Neural cell (in vitro differentiated cells): ENCODE measurements at regions not wholly inside any gene's neighbourhood (a gene's known extent, or its start where the extent isn't known, plus 50 kb on each side); places are given as distances from the start of the nearest gene placed in this dataset.

Experiments
- H2AFZ ChIP-seq: fragments of 200-600, 300-800 bp; sonication (generic), shearing (Covaris generic); 2 replicates; pipeline ENCODE4 v1.6.0; 2014; ENCODE audit warnings: low read depth, mild to moderate bottlenecking, antibody characterized with exemption, low read length, moderate library complexity
- H3F3A ChIP-seq: fragments of 200-600 bp; shearing (Covaris generic); 2 replicates; pipeline ENCODE4 v1.6.1; 2016; ENCODE audit warnings: mild to moderate bottlenecking, moderate library complexity, mixed read lengths, antibody characterized with exemption, low read length; ENCODE audit not compliant: insufficient read depth, poor library complexity, severe bottlenecking
- H3K27ac ChIP-seq: fragments of 200-600, 300-800 bp; sonication (generic), shearing (Covaris generic); 2 replicates; pipeline ENCODE4 v1.5.1; 2014; ENCODE audit warnings: mild to moderate bottlenecking, low read length, moderate library complexity
- H3K27me3 ChIP-seq: fragments of 300-800, 200-600 bp; sonication (generic), shearing (Covaris generic); 2 replicates; pipeline ENCODE4 v1.6.0; 2014; ENCODE audit warnings: mild to moderate bottlenecking, low read depth, low read length, moderate library complexity; ENCODE audit not compliant: insufficient read depth
- H3K36me3 ChIP-seq: fragments of 300-800, 200-600 bp; sonication (generic), shearing (Covaris generic); 2 replicates; pipeline ENCODE4 v1.5.1; 2014; ENCODE audit warnings: mild to moderate bottlenecking, antibody characterized with exemption, low read length, moderate library complexity; ENCODE audit not compliant: insufficient read depth
- H3K4me2 ChIP-seq: fragments of 300-800, 200-600 bp; sonication (generic), shearing (Covaris generic); 2 replicates; pipeline ENCODE4 v1.6.0; 2014; ENCODE audit warnings: mild to moderate bottlenecking, low read length
- H3K4me3 ChIP-seq: fragments of 300-800, 200-600 bp; sonication (generic), shearing (Covaris generic); 2 replicates; pipeline ENCODE4 v1.5.1; 2014; ENCODE audit warnings: mild to moderate bottlenecking, low read length, moderate library complexity
- H3K79me2 ChIP-seq: fragments of 200-600 bp; shearing (Covaris generic); replicated peaks from 2 replicates; pipeline ENCODE4 v1.6.0; 2014; ENCODE audit warnings: mild to moderate bottlenecking, low read length, moderate library complexity; ENCODE audit not compliant: insufficient read depth
- H3K9ac ChIP-seq: fragments of 300-800, 200-600 bp; sonication (generic), shearing (Covaris generic); 2 replicates; pipeline ENCODE4 v1.6.1; 2016; ENCODE audit warnings: mild to moderate bottlenecking, low read length, mixed read lengths
- H3K9me2 ChIP-seq: fragments of 200-600 bp; shearing (Covaris generic); 2 replicates; pipeline ENCODE4 v1.6.1; 2016; ENCODE audit warnings: mild to moderate bottlenecking, low read length, mixed read lengths; ENCODE audit not compliant: insufficient read depth
- H3K9me3 ChIP-seq: fragments of 200-600, 300-800 bp; sonication (generic), shearing (Covaris generic); 2 replicates; pipeline ENCODE4 v1.6.1; 2016; ENCODE audit warnings: mild to moderate bottlenecking, mixed run types, low read length, moderate library complexity, mixed read lengths
- H4K20me1 ChIP-seq: fragments of 200-600 bp; shearing (Covaris generic); 2 replicates; pipeline ENCODE4 v1.6.1; 2016; ENCODE audit warnings: mild to moderate bottlenecking, mixed run types; ENCODE audit not compliant: insufficient read depth
- EP300 ChIP-seq: fragments of 450-650 bp; conservative IDR thresholded peaks from 2 replicates; pipeline ENCODE4 v1.6.1; 2014; ENCODE audit warnings: antibody characterized with exemption, mild to moderate bottlenecking, moderate library complexity; ENCODE audit not compliant: poor library complexity, severe bottlenecking
- EZH2 ChIP-seq: fragments of 200-600, 300-800 bp; shearing (Covaris generic), sonication (generic); IDR thresholded peaks from 2 replicates; pipeline ENCODE4 v1.6.1; 2014; ENCODE audit warnings: antibody characterized with exemption, low read length, borderline replicate concordance, mild to moderate bottlenecking; ENCODE audit not compliant: insufficient read depth, poor library complexity, severe bottlenecking
- MXI1 ChIP-seq: fragments of 450-650 bp; conservative IDR thresholded peaks from 2 replicates; pipeline ENCODE4 v1.6.1; 2014; ENCODE audit warnings: antibody characterized with exemption, mild to moderate bottlenecking; ENCODE audit not compliant: poor library complexity, severe bottlenecking
- POLR2AphosphoS5 ChIP-seq: IDR thresholded peaks from 2 replicates; pipeline ENCODE4 v1.6.1; 2012
- RAD21 ChIP-seq: fragments of 450-650 bp; conservative IDR thresholded peaks from 2 replicates; pipeline ENCODE4 v1.6.1; 2014; ENCODE audit warnings: antibody characterized with exemption, mild to moderate bottlenecking, moderate library complexity
- SMC3 ChIP-seq: fragments of 450-650 bp; conservative IDR thresholded peaks from 2 replicates; pipeline ENCODE4 v1.6.1; 2014; ENCODE audit warnings: antibody characterized with exemption, mild to moderate bottlenecking, moderate library complexity; ENCODE audit not compliant: poor library complexity
- TAF1 ChIP-seq: IDR thresholded peaks from 2 replicates; pipeline ENCODE4 v1.6.1; 2012; ENCODE audit warnings: low read depth
- TF ChIP-seq, protein P1 (sequence below): IDR thresholded peaks from 2 replicates; pipeline ENCODE4 v1.6.1; 2012; ENCODE audit warnings: borderline replicate concordance
- TF ChIP-seq, protein P2 (sequence below): fragments of 450-650 bp; IDR thresholded peaks from 2 replicates; pipeline ENCODE4 v1.5.1; 2014; ENCODE audit warnings: antibody characterized with exemption, mild to moderate bottlenecking, moderate library complexity; ENCODE audit not compliant: poor library complexity, severe bottlenecking

DNA sequence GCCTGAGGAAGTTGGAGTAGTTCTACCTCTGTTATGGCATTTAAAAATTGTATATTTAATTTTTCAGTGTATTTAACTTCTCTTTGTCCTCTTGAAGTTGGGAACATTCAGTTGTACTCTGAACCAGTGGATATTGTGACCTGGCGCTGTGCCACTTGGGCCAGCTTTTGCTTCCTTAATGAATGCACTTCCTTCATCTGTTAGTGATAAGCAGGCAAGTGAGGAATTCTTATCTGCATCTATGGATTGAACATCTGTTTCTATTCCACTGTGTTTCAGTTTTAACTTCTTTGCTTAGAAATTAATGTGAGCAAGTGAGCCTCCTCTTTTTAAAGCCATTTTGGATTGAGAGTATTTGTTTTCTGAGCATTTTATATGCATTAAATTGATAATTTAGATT lies 128.3 kb downstream of the UCHL1 start:
- no peaks in the 10 kb centered on the region for H3K79me2 ChIP-seq
- H3K9me3 ChIP-seq, result no peaks in the 10 kb centered on the region
- no peaks in the 10 kb centered on the region for H4K20me1 ChIP-seq
- H3K4me3 ChIP-seq, result no peak overlapping the region
- H3F3A ChIP-seq, result no peaks in the 10 kb centered on the region
- H3K36me3 ChIP-seq, result no peaks in the 10 kb centered on the region
- no peaks in the 10 kb centered on the region for H3K9me2 ChIP-seq
- H3K27me3 ChIP-seq, result no peaks in the 10 kb centered on the region
- H3K27ac ChIP-seq, result no peak overlapping the region
- H2AFZ ChIP-seq, result no peak overlapping the region
- no peak overlapping the region for H3K4me2 ChIP-seq
- no peak for TF ChIP-seq POLR2AphosphoS5
- no peak for TF ChIP-seq EP300
- no peak for TF ChIP-seq EZH2
- TF ChIP-seq, protein P1, sequence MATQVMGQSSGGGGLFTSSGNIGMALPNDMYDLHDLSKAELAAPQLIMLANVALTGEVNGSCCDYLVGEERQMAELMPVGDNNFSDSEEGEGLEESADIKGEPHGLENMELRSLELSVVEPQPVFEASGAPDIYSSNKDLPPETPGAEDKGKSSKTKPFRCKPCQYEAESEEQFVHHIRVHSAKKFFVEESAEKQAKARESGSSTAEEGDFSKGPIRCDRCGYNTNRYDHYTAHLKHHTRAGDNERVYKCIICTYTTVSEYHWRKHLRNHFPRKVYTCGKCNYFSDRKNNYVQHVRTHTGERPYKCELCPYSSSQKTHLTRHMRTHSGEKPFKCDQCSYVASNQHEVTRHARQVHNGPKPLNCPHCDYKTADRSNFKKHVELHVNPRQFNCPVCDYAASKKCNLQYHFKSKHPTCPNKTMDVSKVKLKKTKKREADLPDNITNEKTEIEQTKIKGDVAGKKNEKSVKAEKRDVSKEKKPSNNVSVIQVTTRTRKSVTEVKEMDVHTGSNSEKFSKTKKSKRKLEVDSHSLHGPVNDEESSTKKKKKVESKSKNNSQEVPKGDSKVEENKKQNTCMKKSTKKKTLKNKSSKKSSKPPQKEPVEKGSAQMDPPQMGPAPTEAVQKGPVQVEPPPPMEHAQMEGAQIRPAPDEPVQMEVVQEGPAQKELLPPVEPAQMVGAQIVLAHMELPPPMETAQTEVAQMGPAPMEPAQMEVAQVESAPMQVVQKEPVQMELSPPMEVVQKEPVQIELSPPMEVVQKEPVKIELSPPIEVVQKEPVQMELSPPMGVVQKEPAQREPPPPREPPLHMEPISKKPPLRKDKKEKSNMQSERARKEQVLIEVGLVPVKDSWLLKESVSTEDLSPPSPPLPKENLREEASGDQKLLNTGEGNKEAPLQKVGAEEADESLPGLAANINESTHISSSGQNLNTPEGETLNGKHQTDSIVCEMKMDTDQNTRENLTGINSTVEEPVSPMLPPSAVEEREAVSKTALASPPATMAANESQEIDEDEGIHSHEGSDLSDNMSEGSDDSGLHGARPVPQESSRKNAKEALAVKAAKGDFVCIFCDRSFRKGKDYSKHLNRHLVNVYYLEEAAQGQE, result no peak
- no peak for TF ChIP-seq TAF1
- TF ChIP-seq MXI1, result no peak
- TF ChIP-seq SMC3, result no peak
- TF ChIP-seq, protein P2, sequence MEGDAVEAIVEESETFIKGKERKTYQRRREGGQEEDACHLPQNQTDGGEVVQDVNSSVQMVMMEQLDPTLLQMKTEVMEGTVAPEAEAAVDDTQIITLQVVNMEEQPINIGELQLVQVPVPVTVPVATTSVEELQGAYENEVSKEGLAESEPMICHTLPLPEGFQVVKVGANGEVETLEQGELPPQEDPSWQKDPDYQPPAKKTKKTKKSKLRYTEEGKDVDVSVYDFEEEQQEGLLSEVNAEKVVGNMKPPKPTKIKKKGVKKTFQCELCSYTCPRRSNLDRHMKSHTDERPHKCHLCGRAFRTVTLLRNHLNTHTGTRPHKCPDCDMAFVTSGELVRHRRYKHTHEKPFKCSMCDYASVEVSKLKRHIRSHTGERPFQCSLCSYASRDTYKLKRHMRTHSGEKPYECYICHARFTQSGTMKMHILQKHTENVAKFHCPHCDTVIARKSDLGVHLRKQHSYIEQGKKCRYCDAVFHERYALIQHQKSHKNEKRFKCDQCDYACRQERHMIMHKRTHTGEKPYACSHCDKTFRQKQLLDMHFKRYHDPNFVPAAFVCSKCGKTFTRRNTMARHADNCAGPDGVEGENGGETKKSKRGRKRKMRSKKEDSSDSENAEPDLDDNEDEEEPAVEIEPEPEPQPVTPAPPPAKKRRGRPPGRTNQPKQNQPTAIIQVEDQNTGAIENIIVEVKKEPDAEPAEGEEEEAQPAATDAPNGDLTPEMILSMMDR, result no peak
- H3K9ac ChIP-seq, result no peak overlapping the region

DNA sequence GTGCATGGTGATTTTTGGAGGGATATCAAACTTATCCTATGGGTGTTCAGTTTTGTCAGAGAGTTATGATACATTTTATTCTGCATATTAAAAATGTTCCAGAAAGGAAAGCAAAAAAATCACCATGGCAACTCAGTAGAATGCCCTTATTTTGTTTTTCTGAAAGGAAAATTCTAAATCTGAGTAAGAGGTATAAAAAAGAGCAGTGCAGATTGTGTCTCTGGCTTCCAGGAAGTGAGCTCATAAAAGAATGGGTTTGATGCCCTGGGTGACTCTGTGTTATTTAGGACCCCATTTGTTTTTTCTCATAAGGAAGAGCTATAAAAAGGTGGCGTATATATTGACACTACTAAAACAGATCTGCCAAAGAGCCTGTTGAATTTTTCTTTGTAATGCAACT lies 128.8 kb downstream of the UCHL1 start:
- no peaks in the 10 kb centered on the region for H3K9me3 ChIP-seq
- H3K27me3 ChIP-seq, result no peaks in the 10 kb centered on the region
- no peaks in the 10 kb centered on the region for H3K36me3 ChIP-seq
- H3K4me2 ChIP-seq, result no peak overlapping the region
- H3F3A ChIP-seq, result no peaks in the 10 kb centered on the region
- H3K79me2 ChIP-seq, result no peaks in the 10 kb centered on the region
- no peak overlapping the region for H3K9ac ChIP-seq
- no peaks in the 10 kb centered on the region for H3K9me2 ChIP-seq
- no peaks in the 10 kb centered on the region for H4K20me1 ChIP-seq
- no peak for TF ChIP-seq EP300
- TF ChIP-seq, protein P1, result no peak
- no peak for TF ChIP-seq MXI1
- no peak for TF ChIP-seq POLR2AphosphoS5
- TF ChIP-seq TAF1, result no peak
- TF ChIP-seq EZH2, result no peak
- no peak for TF ChIP-seq RAD21
- TF ChIP-seq, protein P2, result no peak
- TF ChIP-seq SMC3, result no peak
- H3K27ac ChIP-seq, result no peak overlapping the region
- no peak overlapping the region for H3K4me3 ChIP-seq
- no peak overlapping the region for H2AFZ ChIP-seq
